KMS-11 (cell line): ENCODE measurements at regions not wholly inside any gene's neighbourhood (a gene's known extent, or its start where the extent isn't known, plus 50 kb on each side); places are given as distances from the start of the nearest gene placed in this dataset.

Source experiments
- H2AFZ ChIP-seq: fragments of 200-600 bp; sonication (generic); 2 replicates; pipeline ENCODE4 v1.6.1; 2016; ENCODE audit warnings: antibody characterized with exemption, mixed run types, low read depth
- H3K27ac ChIP-seq: fragments of 200-600 bp; sonication (generic); 2 replicates; pipeline ENCODE4 v1.6.1; 2016; ENCODE audit warnings: mild to moderate bottlenecking, mixed run types
- H3K27me3 ChIP-seq: fragments of 200-600 bp; sonication (generic); 2 replicates; pipeline ENCODE4 v1.6.1; 2017; ENCODE audit warnings: mild to moderate bottlenecking, low read depth, mixed run types, moderate library complexity; ENCODE audit not compliant: insufficient read depth
- H3K36me3 ChIP-seq: fragments of 200-600 bp; sonication (generic); 2 replicates; pipeline ENCODE4 v1.6.1; 2017; ENCODE audit warnings: mild to moderate bottlenecking, mixed run types; ENCODE audit not compliant: insufficient read depth
- H3K4me1 ChIP-seq: fragments of 200-600 bp; sonication (generic); 2 replicates; pipeline ENCODE4 v1.6.1; 2016; ENCODE audit warnings: mild to moderate bottlenecking, low read depth, mixed run types; ENCODE audit not compliant: poor library complexity, severe bottlenecking
- H3K4me2 ChIP-seq: fragments of 200-600 bp; sonication (generic); 2 replicates; pipeline ENCODE4 v1.7.0; 2016; ENCODE audit warnings: mild to moderate bottlenecking, mixed run types
- H3K4me3 ChIP-seq: fragments of 200-600 bp; sonication (generic); IDR thresholded peaks from 2 replicates; pipeline ENCODE4 v1.6.1; 2017; ENCODE audit warnings: low read depth, low read length, mixed read lengths; ENCODE audit not compliant: insufficient read depth
- H3K79me2 ChIP-seq: fragments of 200-600 bp; sonication (generic); 2 replicates; pipeline ENCODE4 v1.6.1; 2016; ENCODE audit warnings: low read depth, mixed run types; ENCODE audit not compliant: insufficient read depth
- H3K9ac ChIP-seq: fragments of 200-600 bp; sonication (generic); 2 replicates; pipeline ENCODE4 v1.6.1; 2016; ENCODE audit warnings: mild to moderate bottlenecking, mixed run types
- H4K20me1 ChIP-seq: fragments of 200-600 bp; sonication (generic); 2 replicates; pipeline ENCODE4 v1.6.1; 2016; ENCODE audit warnings: mild to moderate bottlenecking, mixed run types; ENCODE audit not compliant: insufficient read depth
- CTCF ChIP-seq: fragments of 200-600 bp; sonication (generic); conservative IDR thresholded peaks from 2 replicates; pipeline ENCODE4 v1.6.1; 2017; ENCODE audit warnings: low read depth, mild to moderate bottlenecking, antibody characterized with exemption, low read length, moderate library complexity, mixed read lengths

GRCh38 chr11:116167706-116168458 lies 604.9 kb downstream of the BUD13 start:
- Histone ChIP-seq H3K36me3 (no peaks in the 10 kb centered on the region), H4K20me1 (no peaks in the 10 kb centered on the region), H2AFZ (no peak overlapping the region), H3K27me3 (no peaks in the 10 kb centered on the region), H3K4me3 (no peak overlapping the region), H3K27ac (no peak overlapping the region), H3K4me2 (no peak overlapping the region), H3K4me1 (no peaks in the 10 kb centered on the region), H3K9ac (no peak overlapping the region), H3K79me2 (no peaks in the 10 kb centered on the region)
- no peak for TF ChIP-seq CTCF

- no peak overlapping the region for H3K4me3 ChIP-seq
- no peaks in the 10 kb centered on the region for H3K36me3 ChIP-seq
- H4K20me1 ChIP-seq, result no peaks in the 10 kb centered on the region
- H3K27me3 ChIP-seq, result no peaks in the 10 kb centered on the region
- H3K4me2 ChIP-seq, result no peak overlapping the region
- no peak for TF ChIP-seq CTCF
- H3K4me1 ChIP-seq, result no peaks in the 10 kb centered on the region
- H3K9ac ChIP-seq, result no peak overlapping the region
- H3K27ac ChIP-seq, result no peak overlapping the region
- H2AFZ ChIP-seq, result no peak overlapping the region
- no peaks in the 10 kb centered on the region for H3K79me2 ChIP-seq
These were observed 606.0 kb downstream of the BUD13 start for GRCh38 chr11:116166573-116167465.

- Histone ChIP-seq H3K4me1 (no peaks in the 10 kb centered on the region), H3K4me2 (no peak overlapping the region), H3K27me3 (no peaks in the 10 kb centered on the region), H3K4me3 (no peak overlapping the region), H3K36me3 (no peaks in the 10 kb centered on the region), H4K20me1 (no peaks in the 10 kb centered on the region), H3K79me2 (no peaks in the 10 kb centered on the region), H3K9ac (no peak overlapping the region), H2AFZ (no peak overlapping the region), H3K27ac (no peak overlapping the region)
- TF ChIP-seq CTCF, result no peak
These were observed 607.9 kb downstream of the BUD13 start for GRCh38 chr11:116164843-116165242.

DNA sequence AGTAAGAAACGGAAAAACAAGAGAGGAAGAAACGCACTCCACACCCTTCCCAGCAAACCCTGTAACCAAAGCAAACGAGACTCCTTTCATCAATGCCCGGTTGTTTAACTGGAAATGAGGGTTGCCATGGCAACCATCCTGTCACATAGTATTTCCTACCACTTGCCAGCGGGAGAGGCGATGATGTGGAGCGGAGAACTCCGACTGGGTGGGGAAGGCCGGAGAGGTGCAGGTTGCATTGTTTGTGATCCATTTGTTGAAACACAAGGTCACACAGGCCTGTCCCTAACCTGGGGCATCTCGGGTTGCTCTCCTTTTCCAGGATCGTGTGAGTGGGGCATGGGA lies 609.9 kb downstream of the BUD13 start:
- Histone ChIP-seq H3K36me3 (no peaks in the 10 kb centered on the region), H3K79me2 (no peaks in the 10 kb centered on the region), H4K20me1 (no peaks in the 10 kb centered on the region), H3K9ac (no peak overlapping the region), H3K4me3 (no peak overlapping the region), H3K27me3 (no peaks in the 10 kb centered on the region), H3K4me2 (no peak overlapping the region), H3K4me1 (no peaks in the 10 kb centered on the region), H2AFZ (no peak overlapping the region), H3K27ac (no peak overlapping the region)
- no peak for TF ChIP-seq CTCF
